IMR-90 (cell line): ENCODE measurements at regions not wholly inside any gene's neighbourhood (a gene's known extent, or its start where the extent isn't known, plus 50 kb on each side); places are given as distances from the start of the nearest gene placed in this dataset.

Source experiments
- ATAC-seq: fragments of 200-7000 bp; cut with Tn5 transposase; 2 replicates; pipeline ENCODE4 v1.9.1; 2020; ENCODE audit warnings: low read depth, mild to moderate bottlenecking, moderate library complexity
- BruUV-seq: library from RNA; stranded (reverse); fragments of 400-500 nt; replicated peaks from 2 replicates; lab custom pipeline; 2021; lab: Mats Ljungman, UMichigan
- CTCF ChIA-PET: fragments of 300-600 bp; formaldehyde crosslinking; extraction: SDS; loops from one replicate; lab custom pipeline; 2021; ENCODE audit warnings: antibody characterized with exemption; lab: Yijun Ruan, JAX
- POLR2A ChIA-PET: fragments of 300-600 bp; sonication (Branson Sonifier 250); formaldehyde crosslinking; loops from one replicate; lab custom pipeline; 2022; ENCODE audit warnings: antibody characterized with exemption; ENCODE audit not compliant: unreplicated experiment; lab: Charles Lee
- DNase-seq: peaks from one replicate; pipeline ENCODE4 v3.0.0; 2013
- H2AFZ ChIP-seq: replicated peaks from 2 replicates; pipeline ENCODE3; 2013; ENCODE audit warnings: low read length, mild to moderate bottlenecking; ENCODE audit not compliant: poor library complexity
- H2AK5ac ChIP-seq: 2 replicates; pipeline ENCODE4 v1.6.1; 2013; ENCODE audit warnings: low read depth, low read length, inconsistent platforms
- H2AK9ac ChIP-seq: replicated peaks from 2 replicates; pipeline ENCODE3; 2013; ENCODE audit warnings: mild to moderate bottlenecking, low read depth, low read length, moderate library complexity; ENCODE audit not compliant: poor library complexity
- H2BK120ac ChIP-seq: 2 replicates; pipeline ENCODE4 v1.6.1; 2013; ENCODE audit warnings: low read depth, low read length, inconsistent platforms
- H2BK15ac ChIP-seq: 3 replicates; pipeline ENCODE4 v1.6.1; 2013; ENCODE audit warnings: low read depth, low read length, inconsistent platforms
- H2BK20ac ChIP-seq: 2 replicates; pipeline ENCODE4 v1.6.1; 2013; ENCODE audit warnings: low read depth, mild to moderate bottlenecking, inconsistent platforms, low read length, moderate library complexity
- H2BK5ac ChIP-seq: 2 replicates; pipeline ENCODE4 v1.6.1; 2013; ENCODE audit warnings: mild to moderate bottlenecking, low read depth, low read length, inconsistent platforms; ENCODE audit not compliant: poor library complexity, severe bottlenecking
- H3K14ac ChIP-seq: replicated peaks from 2 replicates; pipeline ENCODE4 v1.6.1; 2013; ENCODE audit warnings: low read depth, low read length, inconsistent platforms
- H3K18ac ChIP-seq: 2 replicates; pipeline ENCODE4 v1.6.1; 2013; ENCODE audit warnings: low read depth, low read length, control low read depth
- H3K23ac ChIP-seq: 2 replicates; pipeline ENCODE4 v1.6.1; 2013; ENCODE audit warnings: low read depth, low read length, inconsistent platforms
- H3K27ac ChIP-seq: 2 replicates; pipeline ENCODE4 v1.5.1; 2013; ENCODE audit warnings: mild to moderate bottlenecking, control low read depth, low read length; ENCODE audit not compliant: insufficient read depth
- H3K27me3 ChIP-seq: 2 replicates; pipeline ENCODE4 v1.6.1; 2013; ENCODE audit warnings: low read length; ENCODE audit not compliant: control insufficient read depth, insufficient read depth
- H3K36me3 ChIP-seq: 2 replicates; pipeline ENCODE4 v1.6.1; 2013; ENCODE audit warnings: low read length, mixed read lengths; ENCODE audit not compliant: control insufficient read depth, insufficient read depth
- H3K4ac ChIP-seq: 2 replicates; pipeline ENCODE4 v1.6.1; 2013; ENCODE audit warnings: low read depth, low read length, inconsistent platforms
- H3K4me1 ChIP-seq: 2 replicates; pipeline ENCODE4 v1.6.1; 2013; ENCODE audit warnings: low read length, mixed read lengths; ENCODE audit not compliant: control insufficient read depth, insufficient read depth
- H3K4me2 ChIP-seq: 2 replicates; pipeline ENCODE4 v1.6.1; 2013; ENCODE audit warnings: low read depth, mild to moderate bottlenecking, control low read depth, low read length, moderate library complexity
- H3K4me3 ChIP-seq: 2 replicates; pipeline ENCODE4 v1.5.1; 2013; ENCODE audit warnings: low read depth, mild to moderate bottlenecking, control low read depth, low read length, moderate library complexity; ENCODE audit not compliant: insufficient read depth
- H3K56ac ChIP-seq: 2 replicates; pipeline ENCODE4 v1.6.1; 2013; ENCODE audit warnings: low read length, inconsistent platforms; ENCODE audit not compliant: insufficient read depth; ENCODE audit errors: extremely low read depth
- H3K79me1 ChIP-seq, 2 experiments: 2 replicates each; pipeline ENCODE4 v1.6.1; 2013; ENCODE audit warnings: low read length in 2 of 2, inconsistent platforms in 1 of 2, low read depth in 1 of 2
- H3K9ac ChIP-seq: 2 replicates; pipeline ENCODE4 v1.6.1; 2013; ENCODE audit warnings: low read depth, low read length, control low read depth
- H3K9me1 ChIP-seq: 2 replicates; pipeline ENCODE4 v1.6.1; 2013; ENCODE audit warnings: low read length, inconsistent platforms; ENCODE audit not compliant: insufficient read depth
- H3K9me3 ChIP-seq: 2 replicates; pipeline ENCODE4 v1.6.1; 2013; ENCODE audit warnings: low read length; ENCODE audit not compliant: control insufficient read depth, insufficient read depth
- H4K20me1 ChIP-seq: 2 replicates; pipeline ENCODE4 v1.6.1; 2013; ENCODE audit warnings: low read length, inconsistent platforms; ENCODE audit not compliant: insufficient read depth
- H4K5ac ChIP-seq: 2 replicates; pipeline ENCODE4 v1.6.1; 2013; ENCODE audit warnings: mild to moderate bottlenecking, low read depth, low read length, control low read depth
- H4K8ac ChIP-seq, 2 experiments: 2 replicates each; pipeline ENCODE4 v1.6.1; 2013; ENCODE audit warnings: low read depth in 2 of 2, low read length in 2 of 2, control low read depth in 1 of 2, inconsistent platforms in 1 of 2
- H4K91ac ChIP-seq: 2 replicates; pipeline ENCODE4 v1.6.1; 2013; ENCODE audit warnings: low read depth, low read length, inconsistent platforms; ENCODE audit not compliant: insufficient read depth
- BHLHE40 ChIP-seq: fragments of 150-350 bp; IDR thresholded peaks from 2 replicates; pipeline ENCODE4 v1.6.1; 2016; ENCODE audit warnings: mild to moderate bottlenecking, low read depth, low read length
- CEBPB ChIP-seq: IDR thresholded peaks from 2 replicates; pipeline ENCODE4 v1.6.1; 2012; ENCODE audit warnings: low read depth, low read length, improper control_type of control experiment
- CHD1 ChIP-seq: IDR thresholded peaks from 2 replicates; pipeline ENCODE4 v1.6.1; 2012; ENCODE audit warnings: low read depth, low read length, improper control_type of control experiment
- CTCF ChIP-seq: conservative IDR thresholded peaks from 2 replicates; pipeline ENCODE4 v1.5.1; 2012; ENCODE audit warnings: mild to moderate bottlenecking, low read depth, low read length, improper control_type of control experiment
- ELK1 ChIP-seq: fragments of 150-350 bp; IDR thresholded peaks from 2 replicates; pipeline ENCODE4 v1.6.1; 2016; ENCODE audit warnings: low read depth, mild to moderate bottlenecking, low read length, moderate library complexity, borderline replicate concordance
- FOS ChIP-seq: fragments of 150-350 bp; IDR thresholded peaks from 2 replicates; pipeline ENCODE4 v1.6.1; 2016; ENCODE audit warnings: low read depth, low read length
- MAFK ChIP-seq: IDR thresholded peaks from 2 replicates; pipeline ENCODE4 v1.6.1; 2012; ENCODE audit warnings: low read depth, low read length, improper control_type of control experiment
- MAZ ChIP-seq: IDR thresholded peaks from 2 replicates; pipeline ENCODE4 v1.6.1; 2012; ENCODE audit warnings: low read depth, mild to moderate bottlenecking, low read length, improper control_type of control experiment, moderate library complexity, borderline replicate concordance
- MXI1 ChIP-seq: IDR thresholded peaks from 2 replicates; pipeline ENCODE4 v1.6.1; 2012; ENCODE audit warnings: low read depth, mild to moderate bottlenecking, low read length, moderate library complexity, borderline replicate concordance
- NFE2L2 ChIP-seq: fragments of 150-350 bp; IDR thresholded peaks from 2 replicates; pipeline ENCODE4 v1.6.1; 2016; ENCODE audit warnings: low read depth, mild to moderate bottlenecking, low read length
- POLR2A ChIP-seq: IDR thresholded peaks from 2 replicates; pipeline ENCODE4 v1.6.1; 2012; ENCODE audit warnings: mild to moderate bottlenecking, low read depth, low read length
- RAD21 ChIP-seq: IDR thresholded peaks from 2 replicates; pipeline ENCODE4 v1.6.1; 2012; ENCODE audit warnings: low read length, improper control_type of control experiment
- RCOR1 ChIP-seq: IDR thresholded peaks from 2 replicates; pipeline ENCODE4 v1.6.1; 2012; ENCODE audit warnings: mild to moderate bottlenecking, low read length, improper control_type of control experiment; ENCODE audit not compliant: insufficient replicate concordance
- RFX5 ChIP-seq: IDR thresholded peaks from 2 replicates; pipeline ENCODE4 v1.8.0; 2012; ENCODE audit warnings: low read depth, mild to moderate bottlenecking, low read length, moderate library complexity
- SMC3 ChIP-seq: fragments of 150-350 bp; IDR thresholded peaks from 2 replicates; pipeline ENCODE4 v1.6.1; 2016; ENCODE audit warnings: low read depth, mild to moderate bottlenecking, antibody characterized with exemption, low read length, moderate library complexity
- USF2 ChIP-seq: fragments of 150-350 bp; IDR thresholded peaks from 2 replicates; pipeline ENCODE4 v1.6.1; 2017; ENCODE audit warnings: mild to moderate bottlenecking, antibody characterized with exemption, low read length, low read depth
- WGBS, 2 experiments: methylation state at CpG; one replicate each; pipeline versions ENCODE4 v1.1.5 to v1.1.7; 2013; ENCODE audit warnings: missing lambda C conversion rate in 2 of 2; ENCODE audit not compliant: insufficient read length in 1 of 2; ENCODE audit errors: extremely low coverage in 2 of 2; 5-methylcytosine and 5-hydroxymethylcytosine counted together
- dilution Hi-C: fragments of 300-500 bp; cut with HindIII; formaldehyde crosslinking; loops from one replicate; pipeline ENCODE4 v1.14.3; 2018; ENCODE audit warnings: low sequenced_read_pairs; ENCODE audit not compliant: unreplicated experiment
- in situ Hi-C: fragments of 300-500 bp; cut with MboI; formaldehyde crosslinking; loops from 3 replicates; pipeline ENCODE4 v1.14.3; 2019; ENCODE audit warnings: low sequenced_read_pairs, inconsistent platforms, mixed read lengths
- intact Hi-C: fragments of 100-400 bp; cut with micrococcal nuclease; formaldehyde crosslinking; loops from 2 replicates; pipeline ENCODE4 v1.10.0; 2022

- intact Hi-C loops, result no loop called here
- in situ Hi-C loops, result no loop called here
- CTCF ChIA-PET, result no interaction called here
Measured at GRCh38 chr5:12652201-12652600, 748.0 kb upstream of the CTNND2 start.

More at GRCh38 chr5:12652201-12652600, 748.0 kb upstream of the CTNND2 start:
- no peaks in the 10 kb centered on the region for H3K4me1 ChIP-seq
- no peak overlapping the region for H3K9ac ChIP-seq
- H3K36me3 ChIP-seq, result no peaks in the 10 kb centered on the region
- no peak overlapping the region for H2BK120ac ChIP-seq
- no peak overlapping the region for H3K18ac ChIP-seq
- no peak overlapping the region for H4K91ac ChIP-seq
- H2BK5ac ChIP-seq, result no peak overlapping the region
- dilution Hi-C loops, result no loop called here
- H3K27ac ChIP-seq, result no peak overlapping the region
- TF ChIP-seq NFE2L2, result no peak
- TF ChIP-seq CTCF, result no peak
- TF ChIP-seq ELK1, result no peak
- TF ChIP-seq USF2, result no peak
- TF ChIP-seq RAD21, result no peak
- TF ChIP-seq RFX5, result no peak
- TF ChIP-seq POLR2A, result no peak
- TF ChIP-seq MAFK, result no peak
- TF ChIP-seq FOS, result no peak
- no peak for TF ChIP-seq SMC3
- no peak for TF ChIP-seq MXI1
- no peak for TF ChIP-seq CHD1
- TF ChIP-seq BHLHE40, result no peak
- TF ChIP-seq CEBPB, result no peak
- no peak for TF ChIP-seq RCOR1
- TF ChIP-seq MAZ, result no peak
- no peak overlapping the region for H3K4me2 ChIP-seq
- no peak overlapping the region for H2AK9ac ChIP-seq
- H2AFZ ChIP-seq, result no peak overlapping the region
- ATAC-seq, result no peak
- no peaks in the 10 kb centered on the region for H3K79me1 ChIP-seq
- H4K20me1 ChIP-seq, result no peaks in the 10 kb centered on the region
- no peak for DNase-seq
- H4K5ac ChIP-seq, result no peak overlapping the region
- POLR2A ChIA-PET, result no interaction called here
- no peak overlapping the region for H3K14ac ChIP-seq
- H3K4me3 ChIP-seq, result no peak overlapping the region
- no peak overlapping the region for H3K23ac ChIP-seq
- H3K9me1 ChIP-seq, result no peaks in the 10 kb centered on the region
- 60% methylated on average over 1 of the region's 4 CpGs; no CpG with 5 or more reads in 1 of the 2 experiments for WGBS, 2 experiments
- H2BK15ac ChIP-seq, result no peak overlapping the region
- H3K9me3 ChIP-seq, result peaks cover 3% of the 10 kb centered on the region
- no peak overlapping the region for H2AK5ac ChIP-seq
- no peak overlapping the region for H4K8ac ChIP-seq
- no peaks in the 10 kb centered on the region for H3K27me3 ChIP-seq
- no TSS peak for BruUV-seq
- no peak overlapping the region for H3K56ac ChIP-seq
- H2BK20ac ChIP-seq, result no peak overlapping the region
- H3K4ac ChIP-seq, result no peak overlapping the region
